C4-2B (cell line): ENCODE measurements at regions not wholly inside any gene's neighbourhood (a gene's known extent, or its start where the extent isn't known, plus 50 kb on each side); places are given as distances from the start of the nearest gene placed in this dataset.

ENCODE experiments used
- H3K27ac ChIP-seq: fragments of 450-650 bp; 2 replicates; pipeline ENCODE4 v1.5.1; 2017
- CTCF ChIP-seq: fragments of 450-650 bp; conservative IDR thresholded peaks from 2 replicates; pipeline ENCODE4 v1.5.1; 2017; ENCODE audit warnings: mild to moderate bottlenecking
- ZFX ChIP-seq: fragments of 450-650 bp; IDR thresholded peaks from 2 replicates; pipeline ENCODE4 v1.6.1; 2017

DNA sequence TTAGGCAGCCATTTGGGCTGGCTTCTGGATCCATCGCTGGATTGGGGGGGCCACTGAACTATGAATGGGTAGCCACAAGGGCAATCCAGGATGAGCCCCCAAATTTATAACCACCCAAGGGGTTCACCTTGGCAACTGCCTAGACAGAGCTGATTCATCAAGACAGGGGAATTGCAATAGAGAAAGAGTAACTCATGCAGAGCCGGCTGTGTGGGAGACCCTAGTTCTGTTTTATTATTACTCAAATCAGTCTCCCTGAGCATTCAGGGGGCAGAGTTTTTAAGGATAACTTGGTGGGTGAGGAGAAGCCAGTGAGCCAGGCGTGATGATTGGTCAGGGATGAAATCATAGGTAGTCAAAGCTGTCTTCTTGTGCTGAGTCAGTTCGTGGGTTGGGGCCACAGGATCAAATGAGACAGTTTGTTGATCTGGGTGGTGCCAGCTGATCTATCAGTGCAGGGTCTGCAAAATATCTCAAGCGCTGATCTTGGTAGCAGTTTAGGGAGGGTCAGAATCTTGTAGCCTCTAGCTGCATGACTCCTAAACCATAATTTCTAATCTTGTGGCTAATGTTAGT, 57.9 kb downstream of the DNAJB9 start:
- H3K27ac ChIP-seq: no peak overlapping the region
- TF ChIP-seq CTCF: no peak
- TF ChIP-seq ZFX: no peak

DNA sequence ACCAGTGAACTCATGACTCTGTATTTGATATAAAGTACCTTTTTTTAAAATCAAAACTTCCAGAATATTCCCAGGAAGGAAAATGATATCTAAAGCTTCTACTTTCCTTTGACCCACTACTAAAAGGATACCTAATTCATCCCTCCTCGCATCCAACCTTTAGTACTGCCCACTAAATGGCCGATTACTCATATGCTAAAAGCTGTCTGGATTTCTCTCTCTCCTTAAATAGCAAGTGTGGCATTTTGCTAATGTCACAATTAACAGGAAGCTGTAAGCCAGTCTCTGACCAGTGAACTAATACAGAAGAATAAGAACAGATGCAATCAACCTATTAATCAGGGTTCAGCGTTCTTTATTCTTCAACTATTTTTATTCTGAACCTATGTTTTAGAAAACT, 59.0 kb downstream of the DNAJB9 start:
- no peak overlapping the region for H3K27ac ChIP-seq
- TF ChIP-seq ZFX: no peak
- TF ChIP-seq CTCF: no peak

GRCh38 chr7:108629651-108630400, 60.2 kb downstream of the DNAJB9 start:
- H3K27ac ChIP-seq: no peak overlapping the region
- TF ChIP-seq ZFX: no peak
- TF ChIP-seq CTCF: no peak

DNA sequence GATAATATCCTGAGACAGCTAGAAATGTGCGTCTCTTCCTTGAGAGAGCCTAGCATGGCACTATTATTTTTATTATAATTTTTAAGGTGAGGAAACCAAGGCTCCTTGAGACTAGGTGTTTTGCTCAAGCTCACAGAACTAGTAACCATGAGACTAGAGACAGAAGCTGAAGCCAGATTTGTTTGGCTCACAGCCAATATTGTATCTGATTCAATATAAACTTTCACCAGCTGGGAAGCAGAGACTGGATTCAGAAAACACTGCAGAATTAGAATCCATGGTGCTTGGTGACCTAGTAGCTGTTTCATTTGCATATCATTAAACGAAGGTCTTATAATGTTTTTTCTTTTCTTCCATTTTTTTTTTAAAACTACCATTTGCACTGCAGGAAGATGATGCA, 64.4 kb downstream of the DNAJB9 start:
- no peak overlapping the region for H3K27ac ChIP-seq

GRCh38 chr7:108634535-108634934, 64.9 kb downstream of the DNAJB9 start:
- no peak for TF ChIP-seq ZFX
- no peak for TF ChIP-seq CTCF

More for the DNA sequence above, 64.4 kb downstream of the DNAJB9 start:
- TF ChIP-seq CTCF (no peak), ZFX (no peak)

GRCh38 chr7:108637049-108637621, 67.5 kb downstream of the DNAJB9 start:
- TF ChIP-seq CTCF: no peak
- TF ChIP-seq ZFX: no peak
- no peak overlapping the region for H3K27ac ChIP-seq

More at GRCh38 chr7:108634535-108634934, 64.9 kb downstream of the DNAJB9 start:
- no peak overlapping the region for H3K27ac ChIP-seq

DNA sequence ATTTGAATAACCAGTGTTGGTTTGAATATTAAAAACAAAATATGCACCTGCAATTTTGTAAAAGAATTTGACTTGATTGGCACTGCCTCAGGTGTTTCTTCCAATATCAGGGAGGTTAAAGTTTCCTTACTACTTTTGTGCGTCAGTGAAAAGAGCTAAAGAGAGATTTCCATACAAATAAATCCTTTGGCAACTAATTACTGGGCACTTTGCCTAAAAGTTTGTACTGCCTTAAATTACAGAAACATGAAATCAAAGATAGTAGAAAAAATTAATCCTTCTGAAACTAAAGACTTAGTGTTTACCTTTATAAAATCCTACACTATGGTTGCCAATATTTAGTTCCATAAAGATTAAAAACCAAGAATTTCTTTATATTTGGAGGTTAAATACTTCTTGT, 72.5 kb downstream of the DNAJB9 start:
- no peak overlapping the region for H3K27ac ChIP-seq
- TF ChIP-seq CTCF (no peak), ZFX (no peak)
